NCI-H446 (cell line): ENCODE measurements at regions not wholly inside any gene's neighbourhood (a gene's known extent, or its start where the extent isn't known, plus 50 kb on each side); places are given as distances from the start of the nearest gene placed in this dataset.
A peak's percentile ranks its signal among the peaks of the same experiment; 100 is the strongest.
"Not testable (repeated sequence)": the region's sequence is repeated elsewhere in the genome, so short reads cannot be mapped to it uniquely, and the experiment has no call there.

ENCODE experiments used
- DNase-seq, 2 experiments: peaks; one replicate each; lab custom pipeline; 2025; lab: John Stamatoyannopoulos, UW

GRCh38 chr3:197368821-197369220 is 70.4 kb upstream of the DLG1 start:
- DNase-seq, result peak; percentile 20 to 70

- DNase-seq, result no peak
These were observed 69.9 kb upstream of the DLG1 start for GRCh38 chr3:197368330-197368729.

GRCh38 chr3:197367081-197367780 is 68.8 kb upstream of the DLG1 start:
- DNase-seq, result peak; percentile 84 to 97

- DNase-seq, result peak; percentile 83 to 91
These were observed 68.1 kb upstream of the DLG1 start for GRCh38 chr3:197366301-197367044.

GRCh38 chr3:197365586-197365985 is 67.2 kb upstream of the DLG1 start:
- no peak for DNase-seq

- peak in 1 of 2 experiments; percentile 81 for DNase-seq
These were observed 66.1 kb upstream of the DLG1 start for GRCh38 chr3:197364410-197365071.

GRCh38 chr3:197363553-197364409 is 65.4 kb upstream of the DLG1 start:
- DNase-seq, result no peak

- DNase-seq, result peak in 1 of 2 experiments; percentile 22
These were observed 63.7 kb upstream of the DLG1 start for GRCh38 chr3:197362081-197362480.

- not testable (repeated sequence) for DNase-seq
These were observed 61.7 kb upstream of the DLG1 start for GRCh38 chr3:197360095-197360494.

GRCh38 chr3:197359476-197359875 is 61.1 kb upstream of the DLG1 start:
- DNase-seq, result not testable (repeated sequence)

- DNase-seq, result no peak
These were observed 58.3 kb upstream of the DLG1 start for GRCh38 chr3:197356741-197357140.

- DNase-seq, result no peak
These were observed 57.9 kb upstream of the DLG1 start for GRCh38 chr3:197356275-197356674.

GRCh38 chr3:197355713-197356112 is 57.3 kb upstream of the DLG1 start:
- DNase-seq, result no peak

GRCh38 chr3:197354568-197355001 is 56.2 kb upstream of the DLG1 start:
- peak; percentile 17 to 72 for DNase-seq

- no peak for DNase-seq
These were observed 55.6 kb upstream of the DLG1 start for GRCh38 chr3:197353867-197354567.

- no peak for DNase-seq
These were observed 54.8 kb upstream of the DLG1 start for GRCh38 chr3:197353001-197353866.

GRCh38 chr3:197352382-197352781 is 54.0 kb upstream of the DLG1 start:
- no peak for DNase-seq

GRCh38 chr3:197350446-197350845 is 52.0 kb upstream of the DLG1 start:
- DNase-seq, result no peak

GRCh38 chr3:197349368-197349767 is 51.0 kb upstream of the DLG1 start:
- DNase-seq, result no peak
